T-helper 9 cell (primary cell): ENCODE measurements at regions not wholly inside any gene's neighbourhood (a gene's known extent, or its start where the extent isn't known, plus 50 kb on each side); places are given as distances from the start of the nearest gene placed in this dataset.
"Not testable (repeated sequence)": the region's sequence is repeated elsewhere in the genome, so short reads cannot be mapped to it uniquely, and the experiment has no call there.

Experiments
- DNase-seq: peaks from one replicate; pipeline ENCODE4 v3.0.0-alpha.2; 2020

- DNase-seq, result no peak
These were observed 151.7 kb upstream of the ASB18 start for GRCh38 chr2:236415684-236416444.

- DNase-seq, result no peak
These were observed 152.5 kb upstream of the ACKR3 start for GRCh38 chr2:236417150-236417549.

GRCh38 chr2:236430584-236430983 lies 139.0 kb upstream of the ACKR3 start:
- DNase-seq, result no peak

GRCh38 chr2:236434593-236434992 lies 135.0 kb upstream of the ACKR3 start:
- no peak for DNase-seq

- no peak for DNase-seq
These were observed 129.3 kb upstream of the ACKR3 start for GRCh38 chr2:236440110-236440881.

- DNase-seq, result no peak
These were observed 125.4 kb upstream of the ACKR3 start for GRCh38 chr2:236444187-236444586.

GRCh38 chr2:236445678-236446077 lies 123.9 kb upstream of the ACKR3 start:
- no peak for DNase-seq

GRCh38 chr2:236446521-236446920 lies 123.1 kb upstream of the ACKR3 start:
- no peak for DNase-seq

- no peak for DNase-seq
These were observed 120.4 kb upstream of the ACKR3 start for GRCh38 chr2:236449167-236449761.

- no peak for DNase-seq
These were observed 117.4 kb upstream of the ACKR3 start for GRCh38 chr2:236452238-236452637.

GRCh38 chr2:236454076-236454475 lies 115.5 kb upstream of the ACKR3 start:
- DNase-seq, result no peak

GRCh38 chr2:236459393-236459792 lies 110.2 kb upstream of the ACKR3 start:
- DNase-seq, result no peak

GRCh38 chr2:236464140-236464539 lies 105.5 kb upstream of the ACKR3 start:
- no peak for DNase-seq

GRCh38 chr2:236472720-236473495 lies 96.7 kb upstream of the ACKR3 start:
- no peak for DNase-seq

GRCh38 chr2:236473691-236474090 lies 95.9 kb upstream of the ACKR3 start:
- DNase-seq, result no peak

GRCh38 chr2:236479814-236480213 lies 89.8 kb upstream of the ACKR3 start:
- DNase-seq, result no peak

GRCh38 chr2:236483102-236483501 lies 86.5 kb upstream of the ACKR3 start:
- DNase-seq, result no peak

GRCh38 chr2:236485519-236485918 lies 84.1 kb upstream of the ACKR3 start:
- DNase-seq, result no peak

- not testable (repeated sequence) for DNase-seq
These were observed 80.5 kb upstream of the ACKR3 start for GRCh38 chr2:236489083-236489482.

- DNase-seq, result no peak
These were observed 79.7 kb upstream of the ACKR3 start for GRCh38 chr2:236489895-236490404.

GRCh38 chr2:236496340-236496739 lies 73.3 kb upstream of the ACKR3 start:
- no peak for DNase-seq

GRCh38 chr2:236498369-236498768 lies 71.3 kb upstream of the ACKR3 start:
- no peak for DNase-seq
